ENCODE measurements at regions not wholly inside any gene's neighbourhood (a gene's known extent, or its start where the extent isn't known, plus 50 kb on each side); places are given as distances from the start of the nearest gene placed in this dataset.

- TF ChIP-seq EZH2phosphoT487 (IDR thresholded peaks at IDR 0.05; ENCODE audit: insufficient read depth, low read depth) (no peak), EZH2 (IDR thresholded peaks at IDR 0.05; ENCODE audit: insufficient read depth, poor library complexity, severe bottlenecking) (no peak)
These were observed 87.3 kb upstream of the PRR23C start for GRCh38 chr3:139131951-139132350.
